HepG2 (cell line): ENCODE measurements at regions not wholly inside any gene's neighbourhood (a gene's known extent, or its start where the extent isn't known, plus 50 kb on each side); places are given as distances from the start of the nearest gene placed in this dataset.

Experiments
- ATAC-seq: fragments of 200-7000 bp; cut with Tn5 transposase; 3 replicates; pipeline ENCODE4 v1.9.1; 2020; ENCODE audit warnings: mild to moderate bottlenecking, moderate library complexity
- BruUV-seq: library from RNA; stranded (reverse); fragments of 400-500 nt; replicated peaks from 2 replicates; lab custom pipeline; 2021; lab: Mats Ljungman, UMichigan
- CTCF ChIA-PET: fragments of 300-600 bp; formaldehyde crosslinking; extraction: SDS; loops from one replicate; lab custom pipeline; 2021; ENCODE audit warnings: low total read pairs, inconsistent platforms, low intra/inter-chr PET ratio; lab: Yijun Ruan, JAX
- POLR2A ChIA-PET: fragments of 350-600 bp; sonication (Branson Sonifier 250); formaldehyde crosslinking; loops from one replicate; lab custom pipeline; 2020; ENCODE audit warnings: antibody characterized with exemption, inconsistent platforms; lab: Yijun Ruan, JAX
- DNase-seq: peaks from one replicate; pipeline ENCODE4 v3.0.0-alpha.2; 2015; ENCODE audit warnings: low spot score
- FAIRE-seq: peaks from 3 replicates; lab custom pipeline; 2011; peaks lifted over from hg19 to GRCh38; lab: Jason Lieb, UNC
- H2AFZ ChIP-seq: one replicate; pipeline ENCODE4 v1.6.1; 2011; ENCODE audit warnings: low read length, inconsistent platforms
- H3K27ac ChIP-seq: fragments of 300-600 bp; 3 replicates; pipeline ENCODE4 v1.8.0; 2011; ENCODE audit warnings: mixed run types, mild to moderate bottlenecking, mixed read lengths, low read length, inconsistent platforms; ENCODE audit not compliant: insufficient read depth; ENCODE audit errors: extremely low read length
- H3K27me3 ChIP-seq, 2 experiments: fragments of 200-600 bp in 1 of 2; 2 replicates in 1 of 2; 3 replicates in 1 of 2; pipeline versions ENCODE4 v1.6.0 to v1.8.0; 2011; ENCODE audit warnings: low read length in 2 of 2, mild to moderate bottlenecking in 2 of 2, moderate library complexity in 2 of 2, inconsistent platforms in 1 of 2; ENCODE audit not compliant: insufficient read depth in 2 of 2, control insufficient read depth in 1 of 2
- H3K36me3 ChIP-seq, 2 experiments: fragments of 200-600 bp in 1 of 2; replicated peaks in 1 of 2; 2 replicates in 1 of 2; 3 replicates in 1 of 2; pipeline versions ENCODE4 v1.5.1 to v1.8.0; 2011; ENCODE audit warnings: low read length in 2 of 2, inconsistent platforms in 1 of 2; ENCODE audit not compliant: insufficient read depth in 2 of 2, control insufficient read depth in 1 of 2
- H3K4me1 ChIP-seq: 2 replicates; pipeline ENCODE4 v1.5.1; 2012; ENCODE audit warnings: low read length, inconsistent platforms; ENCODE audit not compliant: insufficient read depth
- H3K4me2 ChIP-seq: 2 replicates; pipeline ENCODE4 v1.6.0; 2011; ENCODE audit warnings: low read depth, low read length, inconsistent platforms
- H3K4me3 ChIP-seq, 3 experiments: fragments of 200-600 bp in 1 of 3; sonication (generic), shearing (Covaris generic) in 1 of 3; replicated peaks in 1 of 3; 2 replicates each; pipeline ENCODE4 v1.5.1; 2011 to 2016; ENCODE audit warnings: low read length in 3 of 3, inconsistent platforms in 2 of 3, low read depth in 2 of 3, mild to moderate bottlenecking in 2 of 3, control low read depth in 1 of 3, mixed read lengths in 1 of 3; ENCODE audit not compliant: insufficient read depth in 1 of 3
- H3K79me2 ChIP-seq: one replicate; pipeline ENCODE4 v1.6.1; 2011; ENCODE audit warnings: low read length, inconsistent platforms; ENCODE audit not compliant: insufficient read depth
- H3K9ac ChIP-seq: 2 replicates; pipeline ENCODE4 v1.6.0; 2011; ENCODE audit warnings: mild to moderate bottlenecking, low read depth, low read length, inconsistent platforms; ENCODE audit not compliant: insufficient read depth
- H3K9me3 ChIP-seq: 2 replicates; pipeline ENCODE4 v1.5.1; 2012; ENCODE audit warnings: mild to moderate bottlenecking, low read length
- H4K20me1 ChIP-seq: 2 replicates; pipeline ENCODE4 v1.6.0; 2011; ENCODE audit warnings: inconsistent platforms, mild to moderate bottlenecking, low read length, moderate library complexity; ENCODE audit not compliant: insufficient read depth
- DMAP1 ChIP-seq: IDR thresholded peaks from 2 replicates; pipeline ENCODE4 v1.6.1; 2016
- ESRRA ChIP-seq: sonication (generic); formaldehyde crosslinking; IDR thresholded peaks from 2 replicates; pipeline ENCODE4 v1.5.1; 2020; ENCODE audit warnings: mild to moderate bottlenecking, low read depth, missing genetic modification reagents
- KDM5B ChIP-seq: sonication (generic); formaldehyde crosslinking; IDR thresholded peaks from 2 replicates; pipeline ENCODE4 v1.4.0; 2020; ENCODE audit warnings: missing genetic modification reagents, mild to moderate bottlenecking, borderline replicate concordance
- SMAD1 ChIP-seq: sonication (generic); formaldehyde crosslinking; IDR thresholded peaks from 2 replicates; pipeline ENCODE4 v1.4.0; 2020; ENCODE audit warnings: missing genetic modification reagents, low read depth, mild to moderate bottlenecking, borderline replicate concordance
- TP53 ChIP-seq: sonication (generic); formaldehyde crosslinking; conservative IDR thresholded peaks from 2 replicates; pipeline ENCODE4 v1.4.0; 2020; ENCODE audit warnings: missing genetic modification reagents
- U2AF2 ChIP-seq: fragments of 200-400 bp; formaldehyde crosslinking; IDR thresholded peaks from 2 replicates; pipeline ENCODE4 v1.6.1; 2017; ENCODE audit warnings: low read depth, mild to moderate bottlenecking, low read length
- ZFP37 ChIP-seq: sonication (generic); formaldehyde crosslinking; IDR thresholded peaks from 2 replicates; pipeline ENCODE4 v1.4.0; 2020; ENCODE audit warnings: missing genetic modification reagents, borderline replicate concordance
- ZIK1 ChIP-seq: sonication (generic); formaldehyde crosslinking; IDR thresholded peaks from 2 replicates; pipeline ENCODE4 v1.5.0; 2020; ENCODE audit warnings: mild to moderate bottlenecking, low read depth, missing genetic modification reagents, borderline replicate concordance
- ZNF205 ChIP-seq: IDR thresholded peaks from 2 replicates; pipeline ENCODE4 v1.6.1; 2018; ENCODE audit warnings: missing biosample characterization, missing genetic modification reagents
- ZNF235 ChIP-seq: sonication (generic); formaldehyde crosslinking; IDR thresholded peaks from 2 replicates; pipeline ENCODE4 v1.8.1; 2023; ENCODE audit warnings: mild to moderate bottlenecking, missing genetic modification reagents, borderline replicate concordance
- ZNF543 ChIP-seq: sonication (generic); formaldehyde crosslinking; IDR thresholded peaks from 2 replicates; pipeline ENCODE4 v1.4.0; 2020; ENCODE audit warnings: mild to moderate bottlenecking, missing genetic modification reagents
- ZNF878 ChIP-seq: sonication (generic); formaldehyde crosslinking; IDR thresholded peaks from 2 replicates; pipeline ENCODE4 v1.8.1; 2023; ENCODE audit warnings: mild to moderate bottlenecking, missing genetic modification reagents, moderate library complexity
- WGBS: methylation state at CpG from one replicate; pipeline ENCODE4 v1.1.6; 2017; ENCODE audit warnings: low lambda C conversion rate; 5-methylcytosine and 5-hydroxymethylcytosine counted together
- in situ Hi-C: cut with HindIII; loops from 2 replicates; pipeline ENCODE4 v1.10.0; 2017; ENCODE audit warnings: low pct_unique_long_range_greater_than_20kb; ENCODE audit not compliant: extremely low pct_ligation_motif_present
- intact Hi-C: fragments of 100-400 bp; cut with micrococcal nuclease; formaldehyde crosslinking; loops from one replicate; pipeline ENCODE4 v1.10.0; 2022; ENCODE audit not compliant: unreplicated experiment
- TF ChIP-seq, protein P1 (sequence below): sonication (generic); formaldehyde crosslinking; conservative IDR thresholded peaks from 2 replicates; pipeline ENCODE4 v1.5.0; 2020; ENCODE audit warnings: missing genetic modification reagents
- TF ChIP-seq, protein P2 (sequence below): sonication (generic); formaldehyde crosslinking; IDR thresholded peaks from 2 replicates; pipeline ENCODE4 v1.8.1; 2023; ENCODE audit warnings: mild to moderate bottlenecking, missing genetic modification reagents
- TF ChIP-seq, protein P3 (sequence below): sonication (generic); formaldehyde crosslinking; IDR thresholded peaks from 2 replicates; pipeline ENCODE4 v1.4.0; 2020; ENCODE audit warnings: mild to moderate bottlenecking, missing genetic modification reagents

DNA sequence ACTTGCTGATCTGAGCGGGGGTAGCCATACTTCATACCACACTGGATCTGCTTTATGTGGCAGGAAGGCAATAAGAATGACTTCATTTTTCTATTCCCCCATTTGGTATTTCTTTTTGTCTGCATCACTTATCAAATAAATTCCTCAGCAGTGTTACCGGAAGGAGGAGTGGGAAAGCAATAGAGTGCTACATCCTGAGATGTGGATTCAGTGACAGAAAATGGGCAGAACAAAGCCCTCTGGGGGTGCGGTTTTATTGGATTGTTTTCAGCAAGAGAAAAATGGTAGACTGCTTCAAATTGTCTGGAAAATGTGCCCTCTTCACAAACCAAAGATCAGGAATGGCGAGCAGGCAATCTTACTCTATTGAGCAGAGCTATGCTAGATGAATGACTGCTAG is 751.9 kb upstream of the NEGR1 start (continued):
- TF ChIP-seq, protein P1, sequence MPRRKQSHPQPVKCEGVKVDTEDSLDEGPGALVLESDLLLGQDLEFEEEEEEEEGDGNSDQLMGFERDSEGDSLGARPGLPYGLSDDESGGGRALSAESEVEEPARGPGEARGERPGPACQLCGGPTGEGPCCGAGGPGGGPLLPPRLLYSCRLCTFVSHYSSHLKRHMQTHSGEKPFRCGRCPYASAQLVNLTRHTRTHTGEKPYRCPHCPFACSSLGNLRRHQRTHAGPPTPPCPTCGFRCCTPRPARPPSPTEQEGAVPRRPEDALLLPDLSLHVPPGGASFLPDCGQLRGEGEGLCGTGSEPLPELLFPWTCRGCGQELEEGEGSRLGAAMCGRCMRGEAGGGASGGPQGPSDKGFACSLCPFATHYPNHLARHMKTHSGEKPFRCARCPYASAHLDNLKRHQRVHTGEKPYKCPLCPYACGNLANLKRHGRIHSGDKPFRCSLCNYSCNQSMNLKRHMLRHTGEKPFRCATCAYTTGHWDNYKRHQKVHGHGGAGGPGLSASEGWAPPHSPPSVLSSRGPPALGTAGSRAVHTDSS: no peak
- TF ChIP-seq ZNF543 (CRISPR knock-in tag) (no peak), TP53 (CRISPR knock-in tag) (no peak)

DNA sequence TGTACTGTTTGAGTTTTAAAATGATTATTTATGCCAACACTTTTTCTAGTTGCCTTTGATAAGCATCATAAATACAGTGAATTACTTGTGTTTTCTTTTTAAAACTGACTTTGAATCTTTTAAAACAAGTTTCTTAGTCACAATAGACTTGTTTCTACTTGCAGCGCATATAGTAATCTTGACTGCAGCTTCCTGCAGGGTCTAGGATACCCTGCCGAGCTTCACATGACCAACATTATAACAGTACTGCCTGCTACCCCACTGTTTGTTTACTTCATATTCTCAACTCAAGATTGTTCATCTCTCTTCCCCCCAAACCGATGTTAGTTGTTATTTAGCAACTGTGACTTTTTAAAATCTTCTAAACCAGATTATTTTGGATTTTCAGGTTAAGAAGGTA is 751.3 kb upstream of the NEGR1 start:
- BruUV-seq: no TSS peak
- H3K36me3 ChIP-seq: no peaks in the 10 kb centered on the region
- in situ Hi-C loops (no loop called here), intact Hi-C loops (no loop called here)
- H3K27me3 ChIP-seq: no peaks in the 10 kb centered on the region
- ChIA-PET CTCF (no interaction called here), POLR2A (no interaction called here)
- no peak overlapping the region for H3K9ac ChIP-seq
- no peak for ATAC-seq
- no peak for DNase-seq
- peaks cover 68% of the 10 kb centered on the region for H3K9me3 ChIP-seq
- H3K4me2 ChIP-seq: no peak overlapping the region
- no peaks in the 10 kb centered on the region for H4K20me1 ChIP-seq
- TF ChIP-seq, protein P2, sequence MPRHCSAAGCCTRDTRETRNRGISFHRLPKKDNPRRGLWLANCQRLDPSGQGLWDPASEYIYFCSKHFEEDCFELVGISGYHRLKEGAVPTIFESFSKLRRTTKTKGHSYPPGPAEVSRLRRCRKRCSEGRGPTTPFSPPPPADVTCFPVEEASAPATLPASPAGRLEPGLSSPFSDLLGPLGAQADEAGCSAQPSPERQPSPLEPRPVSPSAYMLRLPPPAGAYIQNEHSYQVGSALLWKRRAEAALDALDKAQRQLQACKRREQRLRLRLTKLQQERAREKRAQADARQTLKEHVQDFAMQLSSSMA (CRISPR knock-in tag): no peak
- TF ChIP-seq ESRRA (CRISPR knock-in tag) (no peak), ZNF205 (CRISPR knock-in tag) (no peak), ZFP37 (CRISPR knock-in tag) (no peak), SMAD1 (CRISPR knock-in tag) (no peak), ZNF235 (CRISPR knock-in tag) (no peak), KDM5B (CRISPR knock-in tag) (no peak), ZNF878 (CRISPR knock-in tag) (no peak), U2AF2 (no peak), DMAP1 (CRISPR knock-in tag) (no peak), ZIK1 (CRISPR knock-in tag) (no peak)
- TF ChIP-seq, protein P3, sequence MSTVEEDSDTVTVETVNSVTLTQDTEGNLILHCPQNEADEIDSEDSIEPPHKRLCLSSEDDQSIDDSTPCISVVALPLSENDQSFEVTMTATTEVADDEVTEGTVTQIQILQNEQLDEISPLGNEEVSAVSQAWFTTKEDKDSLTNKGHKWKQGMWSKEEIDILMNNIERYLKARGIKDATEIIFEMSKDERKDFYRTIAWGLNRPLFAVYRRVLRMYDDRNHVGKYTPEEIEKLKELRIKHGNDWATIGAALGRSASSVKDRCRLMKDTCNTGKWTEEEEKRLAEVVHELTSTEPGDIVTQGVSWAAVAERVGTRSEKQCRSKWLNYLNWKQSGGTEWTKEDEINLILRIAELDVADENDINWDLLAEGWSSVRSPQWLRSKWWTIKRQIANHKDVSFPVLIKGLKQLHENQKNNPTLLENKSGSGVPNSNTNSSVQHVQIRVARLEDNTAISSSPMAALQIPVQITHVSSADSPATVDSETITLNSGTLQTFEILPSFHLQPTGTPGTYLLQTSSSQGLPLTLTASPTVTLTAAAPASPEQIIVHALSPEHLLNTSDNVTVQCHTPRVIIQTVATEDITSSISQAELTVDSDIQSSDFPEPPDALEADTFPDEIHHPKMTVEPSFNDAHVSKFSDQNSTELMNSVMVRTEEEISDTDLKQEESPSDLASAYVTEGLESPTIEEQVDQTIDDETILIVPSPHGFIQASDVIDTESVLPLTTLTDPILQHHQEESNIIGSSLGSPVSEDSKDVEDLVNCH (CRISPR knock-in tag): no peak
- 4% methylated on average over 3 of the region's 3 CpGs for WGBS
- no peak overlapping the region for H3K27ac ChIP-seq
- H3K4me1 ChIP-seq: no peaks in the 10 kb centered on the region
- no peak overlapping the region for H3K4me3 ChIP-seq
- H2AFZ ChIP-seq: no peak overlapping the region
- FAIRE-seq: no peak
- H3K79me2 ChIP-seq: no peaks in the 10 kb centered on the region
